GM12865 (cell line): ENCODE measurements at regions not wholly inside any gene's neighbourhood (a gene's known extent, or its start where the extent isn't known, plus 50 kb on each side); places are given as distances from the start of the nearest gene placed in this dataset.

Experiments
- DNase-seq: peaks from one replicate; pipeline ENCODE4 v3.0.0; 2010; ENCODE audit warnings: low read depth
- H3K4me3 ChIP-seq: 2 replicates; pipeline ENCODE4 v1.5.1; 2011; ENCODE audit warnings: mild to moderate bottlenecking, low read depth, low read length, control low read depth
- TF ChIP-seq, protein P1 (sequence below): IDR thresholded peaks from 2 replicates; pipeline ENCODE4 v1.5.1; 2011; ENCODE audit warnings: low read length, control low read depth, low read depth, inconsistent platforms; ENCODE audit not compliant: insufficient read depth; ENCODE audit errors: missing control alignments

DNA sequence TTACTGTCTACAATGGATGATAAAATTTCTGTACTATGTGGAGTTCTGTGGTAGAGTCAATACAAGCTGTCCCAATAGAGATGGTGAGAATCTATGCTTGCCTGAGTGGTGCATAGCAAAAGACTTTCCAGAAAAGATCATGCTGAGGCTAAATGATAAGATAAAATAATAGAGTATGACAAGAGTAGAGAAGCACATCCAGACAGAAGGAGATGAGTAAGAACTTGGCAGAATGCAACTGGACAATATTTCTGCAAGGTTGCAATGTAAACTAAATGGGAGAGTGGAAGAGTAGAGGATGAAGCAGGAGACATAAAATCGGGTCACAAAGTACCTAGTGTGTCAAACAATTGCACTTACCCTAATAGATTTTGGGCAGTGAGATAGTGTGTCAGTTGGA is 347.6 kb downstream of the MDFIC start:
- no peak overlapping the region for H3K4me3 ChIP-seq
- TF ChIP-seq, protein P1, sequence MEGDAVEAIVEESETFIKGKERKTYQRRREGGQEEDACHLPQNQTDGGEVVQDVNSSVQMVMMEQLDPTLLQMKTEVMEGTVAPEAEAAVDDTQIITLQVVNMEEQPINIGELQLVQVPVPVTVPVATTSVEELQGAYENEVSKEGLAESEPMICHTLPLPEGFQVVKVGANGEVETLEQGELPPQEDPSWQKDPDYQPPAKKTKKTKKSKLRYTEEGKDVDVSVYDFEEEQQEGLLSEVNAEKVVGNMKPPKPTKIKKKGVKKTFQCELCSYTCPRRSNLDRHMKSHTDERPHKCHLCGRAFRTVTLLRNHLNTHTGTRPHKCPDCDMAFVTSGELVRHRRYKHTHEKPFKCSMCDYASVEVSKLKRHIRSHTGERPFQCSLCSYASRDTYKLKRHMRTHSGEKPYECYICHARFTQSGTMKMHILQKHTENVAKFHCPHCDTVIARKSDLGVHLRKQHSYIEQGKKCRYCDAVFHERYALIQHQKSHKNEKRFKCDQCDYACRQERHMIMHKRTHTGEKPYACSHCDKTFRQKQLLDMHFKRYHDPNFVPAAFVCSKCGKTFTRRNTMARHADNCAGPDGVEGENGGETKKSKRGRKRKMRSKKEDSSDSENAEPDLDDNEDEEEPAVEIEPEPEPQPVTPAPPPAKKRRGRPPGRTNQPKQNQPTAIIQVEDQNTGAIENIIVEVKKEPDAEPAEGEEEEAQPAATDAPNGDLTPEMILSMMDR = no peak
- DNase-seq = no peak

DNA sequence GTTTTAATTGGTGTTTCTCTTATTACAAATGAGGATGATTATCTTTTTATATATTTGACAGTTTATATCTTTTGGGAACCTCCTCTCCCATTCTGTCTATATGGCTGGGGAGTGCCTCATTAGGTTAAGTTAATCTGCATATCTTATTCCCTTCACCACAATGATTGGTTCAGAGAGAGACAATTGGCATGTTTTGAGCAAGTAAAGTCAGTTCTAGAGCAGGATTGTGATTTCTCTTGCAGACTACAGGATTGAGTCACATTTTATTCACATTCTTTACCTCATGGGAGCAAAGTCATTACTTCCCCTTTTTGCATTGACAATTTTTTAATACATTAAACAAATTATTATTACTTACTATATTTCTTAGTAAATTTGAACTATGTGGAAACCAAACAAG is 345.6 kb downstream of the MDFIC start:
- TF ChIP-seq, protein P1 = no peak
- DNase-seq = no peak

DNA sequence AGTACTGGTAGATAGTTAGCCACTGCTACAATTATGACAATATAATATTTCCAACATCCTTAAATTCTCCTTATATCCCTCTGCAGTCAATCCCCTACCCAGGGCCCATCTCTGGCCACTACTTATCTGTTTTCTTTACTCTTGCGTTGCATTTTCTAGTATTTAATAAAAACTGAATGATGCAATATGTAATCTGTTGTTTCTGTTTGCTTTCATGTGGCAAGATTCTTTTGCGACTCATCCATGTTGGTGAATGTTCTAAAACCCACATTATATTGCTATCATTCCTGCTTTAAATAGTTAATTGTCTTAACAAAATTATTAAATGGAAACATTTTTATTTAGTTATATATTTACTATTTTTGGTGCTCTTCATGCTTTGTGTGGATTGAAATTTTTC is 338.5 kb downstream of the MDFIC start:
- H3K4me3 ChIP-seq = no peak overlapping the region
- TF ChIP-seq, protein P1 = no peak
- no peak for DNase-seq

More for the DNA sequence above, 345.6 kb downstream of the MDFIC start:
- no peak overlapping the region for H3K4me3 ChIP-seq

DNA sequence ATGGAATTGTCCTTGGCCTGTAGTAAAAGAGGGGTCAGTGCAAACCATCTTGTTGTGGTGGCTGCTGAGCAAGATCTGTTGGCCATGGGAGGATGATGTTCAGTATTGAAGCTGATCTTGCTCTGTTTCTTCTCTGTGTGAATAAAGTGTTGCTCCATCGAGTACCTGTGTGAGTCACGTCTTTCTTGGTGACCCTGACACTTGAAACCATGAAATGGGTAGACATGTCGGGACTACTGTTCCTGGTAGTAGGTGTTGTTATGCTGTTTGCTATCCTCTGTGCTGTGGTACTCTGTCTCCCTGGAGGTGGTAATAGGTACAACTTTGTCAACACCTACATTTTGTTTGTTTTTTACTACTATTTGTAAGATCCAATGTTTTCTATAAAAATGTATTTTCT is 330.6 kb downstream of the MDFIC start:
- TF ChIP-seq, protein P1 = no peak
- no peak overlapping the region for H3K4me3 ChIP-seq
- DNase-seq = no peak

DNA sequence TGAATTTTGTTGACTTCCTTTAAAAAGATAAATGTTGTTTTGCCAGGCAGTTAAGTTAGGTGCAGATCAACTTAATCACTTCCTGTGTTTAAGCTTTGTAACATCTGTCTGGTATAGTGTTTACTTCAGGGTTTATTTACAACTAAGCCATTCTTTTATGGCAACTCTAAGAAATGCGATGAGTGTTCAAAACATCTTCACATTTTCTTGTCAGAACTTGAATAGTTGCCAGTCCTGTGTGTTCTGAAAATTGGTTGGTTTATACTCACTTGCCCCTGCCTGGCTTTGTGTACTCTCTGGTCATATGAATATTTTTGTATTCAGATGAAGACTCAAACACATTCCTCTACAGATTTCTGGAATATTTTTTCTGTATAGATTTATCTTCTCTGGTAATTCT is 327.2 kb downstream of the MDFIC start:
- H3K4me3 ChIP-seq = no peak overlapping the region
- TF ChIP-seq, protein P1 = no peak
- no peak for DNase-seq

DNA sequence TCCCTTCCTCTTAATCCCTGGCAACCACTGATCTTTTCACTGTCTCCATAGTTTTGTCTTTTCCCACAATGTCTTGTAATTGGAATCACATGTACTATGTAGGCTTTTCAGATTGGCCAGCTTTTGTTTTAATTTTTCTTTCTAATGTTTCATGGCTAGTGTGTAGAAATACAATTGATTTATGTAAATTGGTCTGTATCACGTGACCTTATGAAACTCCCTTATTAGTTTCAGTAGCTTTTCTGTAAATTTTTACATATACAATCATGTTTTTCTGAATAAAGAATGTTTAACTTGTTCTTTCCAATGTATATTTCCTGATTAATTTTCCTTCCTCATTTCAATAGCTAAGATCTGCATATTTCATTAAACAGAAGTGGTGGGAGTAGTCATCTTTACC is 319.3 kb downstream of the MDFIC start:
- no peak overlapping the region for H3K4me3 ChIP-seq
- no peak for DNase-seq
- TF ChIP-seq, protein P1 = no peak

DNA sequence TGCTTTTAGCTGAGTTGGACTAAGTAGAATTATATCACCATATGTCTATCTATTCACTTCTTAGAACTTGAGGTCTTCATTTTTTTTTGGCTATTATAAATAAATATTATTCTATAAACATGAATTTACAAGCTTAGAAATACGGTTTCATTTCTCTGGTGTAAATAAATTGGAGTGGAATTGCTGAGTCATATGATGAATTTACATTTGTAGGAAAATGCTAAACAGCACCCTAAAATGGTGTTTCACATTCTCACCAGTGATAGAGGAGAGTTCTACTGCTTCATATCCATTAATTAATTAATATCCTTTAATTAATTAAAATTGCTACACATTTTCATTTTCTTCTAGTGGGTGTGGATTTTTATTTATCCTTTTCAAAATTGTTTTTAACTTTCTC is 318.3 kb downstream of the MDFIC start:
- H3K4me3 ChIP-seq = no peak overlapping the region
- TF ChIP-seq, protein P1 = no peak
- no peak for DNase-seq
